SK-N-SH treated with all-trans-retinoic acid at 6 μM for 48 hours (cell line): ENCODE measurements at regions not wholly inside any gene's neighbourhood (a gene's known extent, or its start where the extent isn't known, plus 50 kb on each side); places are given as distances from the start of the nearest gene placed in this dataset.

Source experiments
- OSR1 ChIP-seq: fragments of 250-450 bp; sonication (Bioruptor Pico); IDR thresholded peaks from 2 replicates; pipeline ENCODE4 v1.8.0; 2022; ENCODE audit warnings: moderate library complexity, mild to moderate bottlenecking, inconsistent platforms
- TF ChIP-seq, protein P1 (sequence below): fragments of 250-450 bp; sonication (Bioruptor Pico); IDR thresholded peaks from 2 replicates; pipeline ENCODE4 v1.5.1; 2021; ENCODE audit warnings: mild to moderate bottlenecking, moderate library complexity

DNA sequence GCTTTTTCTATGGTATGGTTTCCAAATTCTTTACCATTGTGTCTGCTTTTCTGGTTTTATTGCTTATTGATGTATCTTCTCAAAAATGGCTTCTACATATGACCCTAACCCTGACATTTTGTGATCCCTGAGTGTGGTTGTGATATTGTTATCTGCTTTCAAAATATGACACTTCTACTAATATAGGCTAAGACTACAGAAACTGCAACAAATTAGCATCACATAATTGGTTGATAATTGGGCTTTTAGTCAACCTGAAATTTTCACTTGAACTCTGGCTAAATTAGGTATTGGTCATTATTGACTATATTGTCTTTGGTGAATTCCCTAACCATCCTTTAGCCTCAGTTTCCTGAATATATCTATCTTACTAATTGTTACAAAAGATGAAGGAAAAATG, 246.1 kb downstream of the PIK3C3 start:
- TF ChIP-seq, protein P1, sequence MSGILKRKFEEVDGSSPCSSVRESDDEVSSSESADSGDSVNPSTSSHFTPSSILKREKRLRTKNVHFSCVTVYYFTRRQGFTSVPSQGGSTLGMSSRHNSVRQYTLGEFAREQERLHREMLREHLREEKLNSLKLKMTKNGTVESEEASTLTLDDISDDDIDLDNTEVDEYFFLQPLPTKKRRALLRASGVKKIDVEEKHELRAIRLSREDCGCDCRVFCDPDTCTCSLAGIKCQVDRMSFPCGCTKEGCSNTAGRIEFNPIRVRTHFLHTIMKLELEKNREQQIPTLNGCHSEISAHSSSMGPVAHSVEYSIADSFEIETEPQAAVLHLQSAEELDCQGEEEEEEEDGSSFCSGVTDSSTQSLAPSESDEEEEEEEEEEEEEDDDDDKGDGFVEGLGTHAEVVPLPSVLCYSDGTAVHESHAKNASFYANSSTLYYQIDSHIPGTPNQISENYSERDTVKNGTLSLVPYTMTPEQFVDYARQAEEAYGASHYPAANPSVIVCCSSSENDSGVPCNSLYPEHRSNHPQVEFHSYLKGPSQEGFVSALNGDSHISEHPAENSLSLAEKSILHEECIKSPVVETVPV: no peak
- TF ChIP-seq OSR1 (CRISPR knock-in tag): no peak
